ENCODE measurements at regions not wholly inside any gene's neighbourhood (a gene's known extent, or its start where the extent isn't known, plus 50 kb on each side); places are given as distances from the start of the nearest gene placed in this dataset.

GRCh38 chr14:65849558-65849957 lies 437.0 kb downstream of the FUT8 start:
- FAIRE-seq (no peak), ATAC-seq (no peak), DNase-seq (ENCODE audit: low read depth, low spot score) (no peak)
- WGBS (ENCODE audit: insufficient coverage, insufficient replicate concordance, low lambda C conversion rate, missing lambda C conversion rate), result 62% methylated on average over 2 of the region's 2 CpGs
- ChIA-PET RAD21 (ENCODE audit: unreplicated experiment) (no interaction called here), POLR2A (no interaction called here), SMC1A (ENCODE audit: uncharacterized antibody, unreplicated experiment) (no interaction called here), CTCF (no interaction called here)
- Histone ChIP-seq H3K9ac (ENCODE audit: control insufficient read depth, insufficient read depth, low read length) (no peak overlapping the region), H3K36me3 (ENCODE audit: control insufficient read depth in 2 of 2, insufficient read depth in 2 of 2, low read length in 1 of 2) (no peaks in the 10 kb centered on the region), H2AFZ (ENCODE audit: control insufficient read depth, low read depth, low read length) (no peak overlapping the region), H4K20me1 (ENCODE audit: control insufficient read depth, insufficient read depth) (no peaks in the 10 kb centered on the region), H3K4me2 (ENCODE audit: control insufficient read depth, insufficient read depth) (no peak overlapping the region), H3K4me1 (ENCODE audit: control insufficient read depth, insufficient read depth, low read length) (peaks cover 3% of the 10 kb centered on the region; the same call in 1 of the 2 replicates), H3K79me2 (ENCODE audit: control insufficient read depth, insufficient read depth, low read length) (no peaks in the 10 kb centered on the region), H3K4me3 (no peak overlapping the region), H3K27me3 (replicated peaks in 1 of 2; ENCODE audit: control insufficient read depth in 2 of 2, insufficient read depth in 2 of 2, low read length in 1 of 2) (no peaks in the 10 kb centered on the region; a peak in 1 of 4 replicates), H3K9me3 (replicated peaks; ENCODE audit: control insufficient read depth, insufficient read depth, low read length) (no peaks in the 10 kb centered on the region; the same call in 2 of the 3 replicates), H3K27ac (ENCODE audit: control insufficient read depth, insufficient read depth) (no peak overlapping the region)
- in situ Hi-C loops (cut with MboI), result no loop called here
- intact Hi-C loops (cut with micrococcal nuclease; ENCODE audit: unreplicated experiment), result no loop called here
- no TSS peak for BruUV-seq (replicated peaks)
- TF ChIP-seq BACH1 (IDR thresholded peaks at IDR 0.05; ENCODE audit: borderline replicate concordance), result no peak
- TF ChIP-seq IRF3 (IDR thresholded peaks at IDR 0.05), result no peak
- TF ChIP-seq NBN (IDR thresholded peaks at IDR 0.05), result no peak
- TF ChIP-seq PAX5 (IDR thresholded peaks at IDR 0.05; ENCODE audit: borderline replicate concordance, low read depth, low read length), result no peak
- TF ChIP-seq TCF12 (IDR thresholded peaks at IDR 0.05; ENCODE audit: low read depth, low read length), result no peak
- TF ChIP-seq ZNF207 (IDR thresholded peaks at IDR 0.05; ENCODE audit: borderline replicate concordance), result no peak
- no peak for TF ChIP-seq CHD2 (IDR thresholded peaks at IDR 0.05; ENCODE audit: borderline replicate concordance, low read depth, low read length)
- TF ChIP-seq BCL11A (IDR thresholded peaks at IDR 0.05; ENCODE audit: low read depth, low read length), result no peak
- no peak for TF ChIP-seq TBL1XR1 (IDR thresholded peaks at IDR 0.05; ENCODE audit: low read depth, low read length)
- no peak for TF ChIP-seq POLR2AphosphoS5 (IDR thresholded peaks at IDR 0.05; ENCODE audit: low read length)
- TF ChIP-seq ZBTB40 (IDR thresholded peaks at IDR 0.05; ENCODE audit: borderline replicate concordance), result no peak
- no peak for TF ChIP-seq PRDM15 (CRISPR knock-in tag; IDR thresholded peaks at IDR 0.05)
- TF ChIP-seq BHLHE40 (IDR thresholded peaks at IDR 0.05; ENCODE audit: borderline replicate concordance in 1 of 2, low read depth in 2 of 2, low read length in 1 of 2), result no peak
- no peak for TF ChIP-seq EED (IDR thresholded peaks at IDR 0.05; ENCODE audit: low read depth)
- no peak for TF ChIP-seq E4F1 (IDR thresholded peaks at IDR 0.05; ENCODE audit: borderline replicate concordance, partially characterized antibody)

All from GM12878 (cell line).